UCSD-AML1 (cell line): ENCODE measurements at regions not wholly inside any gene's neighbourhood (a gene's known extent, or its start where the extent isn't known, plus 50 kb on each side); places are given as distances from the start of the nearest gene placed in this dataset.
"Not testable (repeated sequence)": the region's sequence is repeated elsewhere in the genome, so short reads cannot be mapped to it uniquely, and the experiment has no call there.

Experiments used
- DNase-seq: peaks from one replicate; lab custom pipeline; 2025; ENCODE audit not compliant: unreplicated experiment; lab: John Stamatoyannopoulos, UW

GRCh38 chr3:176357891-176358290, 839.4 kb downstream of the TBL1XR1 start:
- DNase-seq, result no peak

DNA sequence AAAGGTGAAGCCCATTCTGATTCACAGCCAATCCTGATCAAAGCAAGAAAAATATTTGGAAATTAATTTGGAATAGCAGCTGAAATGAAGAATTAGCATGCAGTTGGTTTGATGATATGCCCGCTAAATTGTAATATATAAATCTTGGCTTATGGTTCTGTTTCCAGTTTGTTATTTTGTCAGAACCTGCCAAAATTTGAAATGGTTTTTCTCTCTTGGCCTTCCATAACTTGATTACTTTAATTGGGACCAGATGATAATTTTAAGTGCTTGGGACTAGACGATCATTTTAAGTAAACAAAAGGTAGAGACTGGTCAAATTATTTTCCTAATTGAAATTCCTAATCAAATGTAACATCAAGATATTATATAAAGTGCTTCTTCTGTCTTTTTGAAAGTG, 842.4 kb downstream of the TBL1XR1 start:
- no peak for DNase-seq

DNA sequence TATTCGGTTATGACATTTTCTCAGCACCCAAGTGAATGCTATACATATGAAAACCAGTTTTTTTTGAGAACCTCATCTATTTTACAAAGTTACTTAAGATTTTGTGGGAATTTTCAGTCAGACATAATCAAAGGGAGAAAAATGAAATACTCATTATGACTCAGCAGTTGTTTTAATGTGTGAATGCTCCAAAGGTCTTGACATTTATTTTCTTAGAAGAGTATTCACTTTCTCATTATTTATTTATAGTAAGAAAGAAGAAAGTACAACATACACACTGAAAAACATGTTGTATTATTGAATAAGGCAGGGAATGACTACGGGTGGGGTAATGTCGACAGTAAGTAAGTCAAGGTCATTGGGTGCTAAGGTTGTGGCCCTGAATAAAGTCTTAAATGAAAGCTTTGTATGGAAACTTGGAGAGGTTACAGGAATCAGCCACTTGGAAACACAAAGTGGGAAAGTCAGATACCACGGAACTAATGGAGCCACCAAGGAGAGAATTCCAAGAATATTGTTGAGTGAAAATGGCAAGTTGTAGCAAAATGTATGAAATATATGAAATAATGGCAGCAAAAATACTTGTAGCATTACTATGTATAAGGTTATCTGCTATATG, 844.5 kb downstream of the TBL1XR1 start:
- no peak for DNase-seq

DNA sequence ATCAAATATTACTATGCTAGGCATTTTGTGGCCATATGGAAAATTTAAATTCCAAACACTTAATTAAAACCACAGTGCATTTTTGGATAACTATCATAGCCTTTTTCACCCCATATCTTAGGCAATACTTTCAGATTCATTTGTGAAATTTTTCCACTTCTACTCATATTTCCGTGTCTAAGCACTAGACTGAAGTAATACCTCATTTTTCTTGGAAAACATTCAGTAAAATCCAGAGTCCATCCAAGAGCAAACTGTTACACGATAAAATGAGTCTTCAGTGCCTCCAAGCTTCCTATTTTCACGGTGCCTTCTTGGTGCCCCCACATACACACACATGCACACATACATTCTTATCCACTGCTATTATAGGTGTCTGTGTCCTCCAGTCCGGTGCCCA, 845.9 kb downstream of the TBL1XR1 start:
- DNase-seq, result no peak

GRCh38 chr3:176349706-176350105, 847.6 kb downstream of the TBL1XR1 start:
- DNase-seq, result no peak

GRCh38 chr3:176347424-176348146, 849.7 kb downstream of the TBL1XR1 start:
- DNase-seq, result no peak

GRCh38 chr3:176341963-176342362, 855.3 kb downstream of the TBL1XR1 start:
- DNase-seq, result no peak

- DNase-seq, result no peak
Observed at GRCh38 chr3:176328666-176329065, 868.6 kb downstream of the TBL1XR1 start.

- no peak for DNase-seq
Observed at GRCh38 chr3:176328198-176328597, 869.1 kb downstream of the TBL1XR1 start.

DNA sequence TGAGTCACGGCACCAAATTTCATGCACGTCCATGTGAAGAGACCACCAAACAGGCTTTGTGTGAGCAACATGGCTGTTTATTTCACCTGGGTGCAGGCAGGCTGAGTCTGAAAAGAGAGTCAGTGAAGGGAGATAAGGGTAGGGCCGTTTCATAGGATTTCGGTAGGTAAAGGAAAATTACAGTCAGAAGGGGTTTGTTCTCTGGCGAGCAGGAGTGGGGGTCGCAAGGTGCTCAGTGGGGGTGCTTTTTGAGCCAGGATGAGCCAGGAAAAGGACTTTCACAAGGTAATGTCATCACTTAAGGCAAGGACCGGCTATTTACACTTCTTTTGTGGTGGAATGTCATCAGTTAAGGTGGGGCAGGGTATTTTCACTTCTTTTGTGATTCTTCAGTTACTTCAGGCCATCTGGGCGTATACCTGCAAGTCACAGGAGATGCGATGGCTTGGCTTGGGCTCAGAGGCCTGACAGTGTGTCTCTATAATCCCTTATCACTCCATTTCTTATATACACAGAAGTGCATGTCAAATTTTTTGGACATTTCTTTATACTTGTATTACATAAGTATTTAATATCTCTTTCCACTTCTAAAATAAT, 870.3 kb downstream of the TBL1XR1 start:
- not testable (repeated sequence) for DNase-seq

- not testable (repeated sequence) for DNase-seq
Observed at GRCh38 chr3:176321532-176321931, 875.8 kb downstream of the TBL1XR1 start.

DNA sequence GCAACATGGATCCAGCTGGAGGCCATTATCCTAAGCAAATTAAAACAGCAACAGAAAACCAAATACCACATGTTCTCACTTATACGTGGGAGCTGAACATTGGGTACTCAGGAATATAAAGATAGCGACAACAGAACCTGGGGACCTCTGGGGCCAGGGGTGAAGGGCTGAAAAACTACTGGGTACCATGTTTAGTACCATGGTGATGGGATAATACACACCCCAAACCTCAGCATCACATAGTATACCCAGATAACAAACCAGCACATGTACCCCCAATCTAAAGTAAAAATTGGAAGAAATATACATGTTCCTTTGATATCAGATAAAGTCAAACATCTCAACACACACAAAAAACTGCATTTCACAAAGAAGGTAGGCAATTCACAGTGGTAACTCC, 876.2 kb downstream of the TBL1XR1 start:
- DNase-seq, result no peak

GRCh38 chr3:176313426-176313825, 883.9 kb downstream of the TBL1XR1 start:
- DNase-seq, result no peak

- no peak for DNase-seq
Observed at GRCh38 chr3:176310641-176311040, 886.6 kb downstream of the TBL1XR1 start.

GRCh38 chr3:176302271-176302670, 895.0 kb downstream of the TBL1XR1 start:
- DNase-seq, result no peak

DNA sequence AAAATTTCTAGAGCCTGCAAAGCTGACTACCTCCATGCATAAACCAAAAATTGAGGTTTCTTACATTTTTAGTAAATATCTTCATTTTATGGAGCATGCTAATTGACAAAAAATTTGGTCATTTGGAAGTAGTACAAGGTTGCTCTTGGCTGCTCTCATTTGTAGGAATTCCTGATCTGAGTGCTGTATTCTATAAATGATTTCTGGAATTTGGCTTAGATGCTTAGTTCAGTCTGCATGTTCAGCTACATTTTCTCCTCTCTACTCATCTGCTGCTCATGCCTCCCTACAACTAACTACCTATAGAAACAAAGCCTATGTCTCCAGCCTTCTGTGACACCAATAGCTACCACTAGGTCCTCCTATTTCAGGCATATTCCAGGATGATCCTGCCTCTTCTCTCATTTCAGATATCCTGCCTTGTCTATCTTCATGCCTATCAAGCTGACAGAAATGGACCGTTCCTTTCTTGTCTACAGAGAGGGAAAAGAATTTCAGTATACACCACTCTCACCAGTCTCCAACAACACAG, 901.1 kb downstream of the TBL1XR1 start:
- no peak for DNase-seq

DNA sequence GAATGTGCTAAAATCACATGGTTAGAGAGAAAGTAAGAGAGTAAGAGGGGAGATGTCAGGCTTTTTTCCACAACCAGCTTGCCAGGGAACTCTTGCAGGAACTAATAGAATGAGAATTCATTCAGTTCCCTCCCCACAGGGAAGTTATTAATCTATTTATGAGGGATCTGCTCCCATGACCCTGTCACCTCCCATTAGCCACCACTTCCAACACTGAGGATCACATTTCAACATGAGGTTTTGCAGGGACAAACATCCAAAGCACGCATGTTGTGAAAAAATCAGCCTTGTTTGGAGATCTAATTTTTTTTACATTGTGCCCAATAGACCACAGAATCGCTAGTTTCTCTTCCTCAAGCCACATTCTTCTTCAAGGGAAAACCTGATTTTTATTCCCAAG, 904.0 kb downstream of the TBL1XR1 start:
- no peak for DNase-seq

GRCh38 chr3:176286476-176287085, 910.7 kb downstream of the TBL1XR1 start:
- no peak for DNase-seq

- no peak for DNase-seq
Observed at GRCh38 chr3:176275538-176275937, 921.7 kb downstream of the TBL1XR1 start.

GRCh38 chr3:176275113-176275512, 922.2 kb downstream of the TBL1XR1 start:
- DNase-seq, result no peak

DNA sequence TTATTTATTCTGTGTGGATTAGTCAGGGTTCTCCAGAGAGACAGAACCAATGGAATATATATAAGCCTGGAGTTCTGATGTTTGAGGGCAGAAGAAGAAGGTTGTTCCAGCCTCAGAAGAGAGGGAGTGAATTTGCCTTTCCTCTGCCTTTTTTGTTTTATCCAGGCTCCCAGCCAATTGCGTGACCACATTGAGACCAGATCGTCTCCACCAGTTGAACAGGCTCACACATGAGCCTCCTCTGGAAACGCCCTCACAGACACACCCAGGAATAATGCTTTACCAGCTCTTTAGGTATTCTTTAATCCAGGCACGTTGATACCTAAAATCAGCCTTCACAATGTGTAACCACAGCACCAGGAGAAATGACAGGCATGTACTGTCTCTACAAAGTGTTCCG, 923.1 kb downstream of the TBL1XR1 start:
- DNase-seq, result no peak

DNA sequence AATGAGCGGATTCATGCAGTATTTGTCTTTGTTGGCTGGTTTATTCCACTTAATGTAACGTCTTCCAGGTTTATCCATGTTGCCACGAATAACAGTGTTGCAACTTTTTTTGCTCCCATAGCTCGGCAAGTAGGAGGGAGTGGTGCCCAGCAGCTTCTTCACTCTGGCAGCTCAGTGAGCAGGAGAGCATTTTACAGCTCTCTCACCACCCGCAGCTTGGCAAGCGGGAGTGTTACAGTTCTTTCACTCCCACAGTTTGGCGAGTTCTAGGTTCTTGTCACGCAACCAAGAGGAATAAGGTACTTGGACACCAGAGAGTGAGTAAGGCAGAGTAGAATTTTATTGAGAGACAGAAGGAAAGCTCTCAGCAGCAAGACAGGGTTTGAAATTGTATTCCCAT, 935.2 kb downstream of the TBL1XR1 start:
- DNase-seq, result no peak
